ENCODE measurements at regions not wholly inside any gene's neighbourhood (a gene's known extent, or its start where the extent isn't known, plus 50 kb on each side); places are given as distances from the start of the nearest gene placed in this dataset.
A peak's percentile ranks its signal among the peaks of the same experiment; 100 is the strongest.

- Histone ChIP-seq H3K9me3 (no peaks in the 10 kb centered on the region), H3K27me3 (no peaks in the 10 kb centered on the region), H3K4me1 (peaks cover 0 to 4% of the 10 kb centered on the region in 2 donors), H3K36me3 (no peaks in the 10 kb centered on the region), H3K27ac (no peak overlapping the region), H3K4me3 (replicated peaks in 1 of 3) (no peak overlapping the region)
- TF ChIP-seq CTCF (IDR thresholded peaks at IDR 0.05) (no peak), POLR2A (IDR thresholded peaks at IDR 0.05) (no peak)
- intact Hi-C loops (cut with DNase I): no loop called here
- 90 to 91% methylated on average over 6 of the region's 6 CpGs for WGBS, 2 donors
- no peak for DNase-seq
These were observed 224.4 kb upstream of the SESN3 start for GRCh38 chr11:95455228-95455970.

GRCh38 chr11:95453616-95454171 is 222.7 kb upstream of the SESN3 start:
- H3K36me3 ChIP-seq: no peaks in the 10 kb centered on the region
- no peak overlapping the region for H3K27ac ChIP-seq
- 66 to 70% methylated on average over 7 of the region's 7 CpGs for WGBS, 2 donors
- H3K27me3 ChIP-seq: no peaks in the 10 kb centered on the region
- H3K9me3 ChIP-seq: no peaks in the 10 kb centered on the region
- DNase-seq: peak; percentile 60 to 69
- TF ChIP-seq CTCF (IDR thresholded peaks at IDR 0.05) (no peak), POLR2A (IDR thresholded peaks at IDR 0.05) (no peak)
- H3K4me1 ChIP-seq: peaks cover 0 to 4% of the 10 kb centered on the region in 2 donors
- intact Hi-C loops (cut with DNase I): no loop called here
- no peak overlapping the region for H3K4me3 ChIP-seq (replicated peaks in 1 of 3)

- no peak for DNase-seq
- no peak for TF ChIP-seq CTCF (IDR thresholded peaks at IDR 0.05)
- TF ChIP-seq POLR2A (IDR thresholded peaks at IDR 0.05): no peak
These were observed 220.7 kb upstream of the SESN3 start for GRCh38 chr11:95451682-95452081.

DNA sequence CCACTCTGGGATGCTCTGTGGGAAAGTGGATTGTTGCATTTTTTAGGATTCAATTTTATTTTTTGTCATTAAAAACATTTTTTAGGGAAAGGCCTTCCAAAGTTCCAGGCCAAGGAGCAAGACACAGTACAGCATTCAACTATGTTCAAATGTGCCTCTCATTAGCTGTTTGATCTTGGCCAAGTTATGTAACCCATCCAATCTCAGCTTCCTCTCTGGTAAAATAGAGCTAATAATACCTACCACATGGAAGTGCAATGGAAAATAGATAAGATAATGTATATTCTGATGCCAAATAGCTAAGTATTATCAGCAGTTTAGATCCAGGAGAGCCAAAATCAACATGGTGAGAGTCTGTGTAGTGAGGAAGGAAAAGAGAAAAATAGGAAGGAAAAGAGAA is 220.3 kb upstream of the SESN3 start:
- TF ChIP-seq CTCF (IDR thresholded peaks at IDR 0.05): no peak
- no peak for TF ChIP-seq POLR2A (IDR thresholded peaks at IDR 0.05)
- intact Hi-C loops (cut with DNase I): no loop called here
- no peaks in the 10 kb centered on the region for H3K36me3 ChIP-seq
- H3K27me3 ChIP-seq: no peaks in the 10 kb centered on the region
- H3K4me3 ChIP-seq (replicated peaks in 1 of 3): no peak overlapping the region
- no peak overlapping the region for H3K27ac ChIP-seq
- peaks cover 0 to 4% of the 10 kb centered on the region in 2 donors for H3K4me1 ChIP-seq
- DNase-seq: no peak
- no peaks in the 10 kb centered on the region for H3K9me3 ChIP-seq

More at GRCh38 chr11:95451682-95452081, 220.7 kb upstream of the SESN3 start:
- intact Hi-C loops (cut with DNase I): no loop called here
- Histone ChIP-seq H3K36me3 (no peaks in the 10 kb centered on the region), H3K4me1 (peaks cover 0 to 4% of the 10 kb centered on the region in 2 donors), H3K27me3 (no peaks in the 10 kb centered on the region), H3K27ac (no peak overlapping the region), H3K4me3 (replicated peaks in 1 of 3) (no peak overlapping the region), H3K9me3 (no peaks in the 10 kb centered on the region)
- 92% methylated on average over 1 of the region's 1 CpG for WGBS, 2 donors

GRCh38 chr11:95450547-95451123 is 219.6 kb upstream of the SESN3 start:
- intact Hi-C loops (cut with DNase I): no loop called here

More at GRCh38 chr11:95450547-95451123, 219.6 kb upstream of the SESN3 start:
- Histone ChIP-seq H3K4me3 (replicated peaks in 1 of 3) (no peak overlapping the region), H3K4me1 (peaks cover 0 to 4% of the 10 kb centered on the region in 2 donors), H3K27ac (no peak overlapping the region), H3K36me3 (no peaks in the 10 kb centered on the region), H3K9me3 (no peaks in the 10 kb centered on the region), H3K27me3 (no peaks in the 10 kb centered on the region)
- no peak for DNase-seq
- WGBS, 2 donors: 75 to 82% methylated on average over 4 of the region's 4 CpGs
- no peak for TF ChIP-seq CTCF (IDR thresholded peaks at IDR 0.05)
- no peak for TF ChIP-seq POLR2A (IDR thresholded peaks at IDR 0.05)
